ENCODE measurements at regions not wholly inside any gene's neighbourhood (a gene's known extent, or its start where the extent isn't known, plus 50 kb on each side); places are given as distances from the start of the nearest gene placed in this dataset.

DNA sequence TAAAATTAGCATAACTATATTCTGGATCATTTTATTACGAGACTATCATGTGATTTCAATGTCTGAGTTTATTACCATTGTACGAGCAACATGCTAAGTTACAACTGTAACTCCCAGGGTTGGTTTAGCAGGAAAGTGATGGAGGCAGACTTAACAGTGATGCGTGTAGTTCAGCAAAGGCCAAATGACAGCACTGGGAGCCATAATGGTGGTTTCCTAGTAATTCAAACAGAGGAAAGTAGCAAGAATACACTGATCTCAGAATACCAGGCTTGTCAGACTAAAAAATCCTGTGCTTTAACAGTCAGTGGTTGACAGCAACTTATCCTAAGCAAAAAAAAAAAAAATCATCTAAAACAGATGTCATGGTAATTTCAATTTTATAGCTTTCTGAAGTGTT lies 229.6 kb downstream of the KLF12 start:
- POLR2A ChIA-PET, result interaction anchor here (0.6 to 1.0 kb wide), 10 partner anchors 8 to 1576 kb away, joined by 3 to 5 read pairs (median 3); no protein-coding TSS in a partner anchor
- H3K9me2 ChIP-seq (ENCODE audit: insufficient read depth, low read length), result no peaks in the 10 kb centered on the region; the same call in 1 of the 2 replicates
- BruUV-seq (replicated peaks), result no TSS peak
- 0 out of 2 replicates have a peak, but pooled peaks cover 4% of the 10 kb centered on the region for H3K36me3 ChIP-seq (ENCODE audit: insufficient read depth, low read length)
- intact Hi-C loops (cut with micrococcal nuclease; ENCODE audit: unreplicated experiment), result no loop called here
- H3K4me1 ChIP-seq (ENCODE audit: insufficient read depth, low read length, poor library complexity, severe bottlenecking), result peaks cover 12% of the 10 kb centered on the region
- no peak overlapping the region for H3K4me3 ChIP-seq (ENCODE audit: low read depth, low read length, poor library complexity, severe bottlenecking)
- no peak overlapping the region for H2AFZ ChIP-seq (ENCODE audit: low read length)
- no peak overlapping the region for H3K4me2 ChIP-seq (ENCODE audit: low read length)
- DNase-seq (ENCODE audit: low spot score), result no peak
- CTCF ChIA-PET (ENCODE audit: unreplicated experiment), result no interaction called here
- no peak for TF ChIP-seq EZH2phosphoT487 (IDR thresholded peaks at IDR 0.05; ENCODE audit: borderline replicate concordance, low read depth, low read length)
- TF ChIP-seq, protein P1, sequence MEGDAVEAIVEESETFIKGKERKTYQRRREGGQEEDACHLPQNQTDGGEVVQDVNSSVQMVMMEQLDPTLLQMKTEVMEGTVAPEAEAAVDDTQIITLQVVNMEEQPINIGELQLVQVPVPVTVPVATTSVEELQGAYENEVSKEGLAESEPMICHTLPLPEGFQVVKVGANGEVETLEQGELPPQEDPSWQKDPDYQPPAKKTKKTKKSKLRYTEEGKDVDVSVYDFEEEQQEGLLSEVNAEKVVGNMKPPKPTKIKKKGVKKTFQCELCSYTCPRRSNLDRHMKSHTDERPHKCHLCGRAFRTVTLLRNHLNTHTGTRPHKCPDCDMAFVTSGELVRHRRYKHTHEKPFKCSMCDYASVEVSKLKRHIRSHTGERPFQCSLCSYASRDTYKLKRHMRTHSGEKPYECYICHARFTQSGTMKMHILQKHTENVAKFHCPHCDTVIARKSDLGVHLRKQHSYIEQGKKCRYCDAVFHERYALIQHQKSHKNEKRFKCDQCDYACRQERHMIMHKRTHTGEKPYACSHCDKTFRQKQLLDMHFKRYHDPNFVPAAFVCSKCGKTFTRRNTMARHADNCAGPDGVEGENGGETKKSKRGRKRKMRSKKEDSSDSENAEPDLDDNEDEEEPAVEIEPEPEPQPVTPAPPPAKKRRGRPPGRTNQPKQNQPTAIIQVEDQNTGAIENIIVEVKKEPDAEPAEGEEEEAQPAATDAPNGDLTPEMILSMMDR (conservative IDR thresholded peaks at IDR 0.05; ENCODE audit: low read length), result no peak
- no peak overlapping the region for H3K27ac ChIP-seq (ENCODE audit: low read depth, low read length, poor library complexity, severe bottlenecking)
- H4K20me1 ChIP-seq (ENCODE audit: insufficient read depth, low read length), result no peaks in the 10 kb centered on the region
- no peaks in the 10 kb centered on the region for H3K9me3 ChIP-seq (ENCODE audit: low read length)
- H3K79me2 ChIP-seq (ENCODE audit: insufficient read depth, low read depth, low read length), result no peaks in the 10 kb centered on the region

DNA sequence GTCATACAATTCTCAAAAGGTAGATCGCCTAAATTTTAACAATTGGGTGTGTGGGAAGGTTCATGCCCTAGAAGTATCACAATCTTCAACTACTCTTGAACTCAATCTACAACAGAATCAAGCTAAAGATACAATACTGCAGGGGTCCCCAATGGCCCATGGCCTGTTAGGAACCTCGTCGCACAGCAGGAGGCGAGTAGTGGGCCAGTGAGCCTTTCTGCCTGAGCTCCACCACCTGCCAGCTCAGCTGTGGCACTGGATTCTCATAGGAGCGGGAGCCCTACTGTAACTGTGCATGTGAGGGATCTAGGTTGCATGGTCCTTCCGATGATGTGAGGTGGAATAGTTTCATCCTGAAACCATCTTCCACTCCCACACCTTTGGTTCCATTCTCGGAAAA lies 230.6 kb downstream of the KLF12 start:
- Histone ChIP-seq H3K9me3 (ENCODE audit: low read length) (no peaks in the 10 kb centered on the region), H3K4me2 (ENCODE audit: low read length) (no peak overlapping the region), H3K36me3 (ENCODE audit: insufficient read depth, low read length) (0 out of 2 replicates have a peak, but pooled peaks cover 4% of the 10 kb centered on the region), H2AFZ (ENCODE audit: low read length) (no peak overlapping the region), H3K4me3 (ENCODE audit: low read depth, low read length, poor library complexity, severe bottlenecking) (no peak overlapping the region), H3K79me2 (ENCODE audit: insufficient read depth, low read depth, low read length) (no peaks in the 10 kb centered on the region), H3K9me2 (ENCODE audit: insufficient read depth, low read length) (no peaks in the 10 kb centered on the region; the same call in 1 of the 2 replicates), H4K20me1 (ENCODE audit: insufficient read depth, low read length) (no peaks in the 10 kb centered on the region), H3K4me1 (ENCODE audit: insufficient read depth, low read length, poor library complexity, severe bottlenecking) (peaks cover 15% of the 10 kb centered on the region), H3K27ac (ENCODE audit: low read depth, low read length, poor library complexity, severe bottlenecking) (no peak overlapping the region)
- DNase-seq (ENCODE audit: low spot score), result no peak
- intact Hi-C loops (cut with micrococcal nuclease; ENCODE audit: unreplicated experiment), result no loop called here
- ChIA-PET POLR2A (interaction anchor here (0.5 to 1.0 kb wide), 6 partner anchors 9 to 383 kb away, joined by 3 read pairs; no protein-coding TSS in a partner anchor), CTCF (ENCODE audit: unreplicated experiment) (no interaction called here)
- TF ChIP-seq, protein P1 (conservative IDR thresholded peaks at IDR 0.05; ENCODE audit: low read length), result no peak
- TF ChIP-seq EZH2phosphoT487 (IDR thresholded peaks at IDR 0.05; ENCODE audit: borderline replicate concordance, low read depth, low read length), result no peak
- no TSS peak for BruUV-seq (replicated peaks)

DNA sequence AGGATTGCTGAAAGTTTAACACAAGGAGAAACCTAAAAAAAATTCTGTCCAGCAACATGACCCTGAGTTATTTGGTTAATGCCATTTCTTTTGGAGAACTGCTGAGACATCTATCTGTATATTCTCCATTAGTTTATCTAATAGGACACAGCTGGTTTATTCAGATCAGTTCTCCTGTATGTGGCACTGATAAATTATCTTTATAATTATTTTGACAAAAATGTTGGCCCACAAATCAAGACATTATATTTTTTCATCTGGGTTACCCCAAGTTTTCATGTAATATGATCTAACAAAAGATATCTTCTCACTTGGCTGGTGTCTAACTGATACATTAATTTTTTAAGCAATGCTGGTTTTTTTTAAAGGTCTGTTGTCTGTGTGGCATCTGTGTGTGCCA lies 231.4 kb downstream of the KLF12 start:
- TF ChIP-seq, protein P1 (conservative IDR thresholded peaks at IDR 0.05; ENCODE audit: low read length), result no peak
- TF ChIP-seq EZH2phosphoT487 (IDR thresholded peaks at IDR 0.05; ENCODE audit: borderline replicate concordance, low read depth, low read length), result no peak
- Histone ChIP-seq H4K20me1 (ENCODE audit: insufficient read depth, low read length) (no peaks in the 10 kb centered on the region), H2AFZ (ENCODE audit: low read length) (no peak overlapping the region), H3K79me2 (ENCODE audit: insufficient read depth, low read depth, low read length) (no peaks in the 10 kb centered on the region), H3K4me1 (ENCODE audit: insufficient read depth, low read length, poor library complexity, severe bottlenecking) (peaks cover 23% of the 10 kb centered on the region), H3K27ac (ENCODE audit: low read depth, low read length, poor library complexity, severe bottlenecking) (no peak overlapping the region), H3K9me3 (ENCODE audit: low read length) (no peaks in the 10 kb centered on the region), H3K9me2 (ENCODE audit: insufficient read depth, low read length) (no peaks in the 10 kb centered on the region; the same call in 1 of the 2 replicates), H3K4me2 (ENCODE audit: low read length) (peak overlapping the region; percentile 6; the same call in 1 of the 2 replicates), H3K36me3 (ENCODE audit: insufficient read depth, low read length) (0 out of 2 replicates have a peak, but pooled peaks cover 4% of the 10 kb centered on the region), H3K4me3 (ENCODE audit: low read depth, low read length, poor library complexity, severe bottlenecking) (no peak overlapping the region)
- DNase-seq (ENCODE audit: low spot score), result no peak
- no TSS peak for BruUV-seq (replicated peaks)
- intact Hi-C loops (cut with micrococcal nuclease; ENCODE audit: unreplicated experiment), result no loop called here
- POLR2A ChIA-PET, result interaction anchor here (0.5 to 1.1 kb wide), 3 partner anchors 10 to 97 kb away, joined by 3 to 8 read pairs (median 4); no protein-coding TSS in a partner anchor
- CTCF ChIA-PET (ENCODE audit: unreplicated experiment), result no interaction called here
